GM06990 (cell line): ENCODE measurements at regions not wholly inside any gene's neighbourhood (a gene's known extent, or its start where the extent isn't known, plus 50 kb on each side); places are given as distances from the start of the nearest gene placed in this dataset.

Experiments used
- DNase-seq: peaks from one replicate; pipeline ENCODE4 v3.0.0-alpha.2; 2011; ENCODE audit not compliant: insufficient read length; ENCODE audit errors: extremely low read depth
- H3K27me3 ChIP-seq: replicated peaks from 2 replicates; pipeline ENCODE4 v1.6.0; 2011; ENCODE audit warnings: low read length; ENCODE audit not compliant: control insufficient read depth, insufficient read depth
- H3K36me3 ChIP-seq: 2 replicates; pipeline ENCODE4 v1.5.1; 2011; ENCODE audit warnings: low read length; ENCODE audit not compliant: control insufficient read depth, insufficient read depth
- H3K4me3 ChIP-seq: replicated peaks from 2 replicates; pipeline ENCODE4 v1.5.1; 2011; ENCODE audit warnings: low read depth, mild to moderate bottlenecking, control low read depth, low read length
- TF ChIP-seq, protein P1 (sequence below): IDR thresholded peaks from 2 replicates; pipeline ENCODE4 v1.5.1; 2011; ENCODE audit warnings: low read length, control low read depth, mild to moderate bottlenecking, inconsistent platforms; ENCODE audit not compliant: insufficient read depth, poor library complexity, severe bottlenecking

- H3K4me3 ChIP-seq = no peak overlapping the region
- TF ChIP-seq, protein P1, sequence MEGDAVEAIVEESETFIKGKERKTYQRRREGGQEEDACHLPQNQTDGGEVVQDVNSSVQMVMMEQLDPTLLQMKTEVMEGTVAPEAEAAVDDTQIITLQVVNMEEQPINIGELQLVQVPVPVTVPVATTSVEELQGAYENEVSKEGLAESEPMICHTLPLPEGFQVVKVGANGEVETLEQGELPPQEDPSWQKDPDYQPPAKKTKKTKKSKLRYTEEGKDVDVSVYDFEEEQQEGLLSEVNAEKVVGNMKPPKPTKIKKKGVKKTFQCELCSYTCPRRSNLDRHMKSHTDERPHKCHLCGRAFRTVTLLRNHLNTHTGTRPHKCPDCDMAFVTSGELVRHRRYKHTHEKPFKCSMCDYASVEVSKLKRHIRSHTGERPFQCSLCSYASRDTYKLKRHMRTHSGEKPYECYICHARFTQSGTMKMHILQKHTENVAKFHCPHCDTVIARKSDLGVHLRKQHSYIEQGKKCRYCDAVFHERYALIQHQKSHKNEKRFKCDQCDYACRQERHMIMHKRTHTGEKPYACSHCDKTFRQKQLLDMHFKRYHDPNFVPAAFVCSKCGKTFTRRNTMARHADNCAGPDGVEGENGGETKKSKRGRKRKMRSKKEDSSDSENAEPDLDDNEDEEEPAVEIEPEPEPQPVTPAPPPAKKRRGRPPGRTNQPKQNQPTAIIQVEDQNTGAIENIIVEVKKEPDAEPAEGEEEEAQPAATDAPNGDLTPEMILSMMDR = no peak
- no peak for DNase-seq
- H3K27me3 ChIP-seq = no peaks in the 10 kb centered on the region
- H3K36me3 ChIP-seq = no peaks in the 10 kb centered on the region
Measured at GRCh38 chr7:18395868-18396267, 99.7 kb upstream of the HDAC9 start.

DNA sequence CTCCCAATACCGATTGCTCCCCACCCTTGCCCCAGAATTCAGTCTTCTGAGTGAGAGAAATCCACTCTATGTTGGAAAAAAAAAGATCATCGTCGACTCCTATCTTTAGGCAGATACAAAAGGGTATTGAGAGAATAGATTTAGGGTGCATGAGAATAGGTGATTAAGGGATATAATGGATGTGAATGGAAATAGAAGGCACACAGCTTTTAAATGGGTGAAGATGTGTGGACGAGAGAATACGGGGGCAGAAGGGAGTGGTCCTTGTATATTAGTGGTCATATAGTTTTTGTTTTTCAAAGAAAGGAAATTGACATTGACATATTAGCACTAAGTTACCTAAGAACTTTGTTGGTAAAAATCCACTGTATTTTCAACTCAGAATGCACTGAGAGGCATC, 98.6 kb upstream of the HDAC9 start:
- TF ChIP-seq, protein P1 = no peak
- no peak for DNase-seq

GRCh38 chr7:18399436-18400235, 95.9 kb upstream of the HDAC9 start:
- H3K27me3 ChIP-seq = no peaks in the 10 kb centered on the region
- TF ChIP-seq, protein P1 = no peak
- H3K4me3 ChIP-seq = no peak overlapping the region
- no peak for DNase-seq
- H3K36me3 ChIP-seq = no peaks in the 10 kb centered on the region

More for the DNA sequence above, 98.6 kb upstream of the HDAC9 start:
- Histone ChIP-seq H3K27me3 (no peaks in the 10 kb centered on the region), H3K36me3 (no peaks in the 10 kb centered on the region), H3K4me3 (no peak overlapping the region)

DNA sequence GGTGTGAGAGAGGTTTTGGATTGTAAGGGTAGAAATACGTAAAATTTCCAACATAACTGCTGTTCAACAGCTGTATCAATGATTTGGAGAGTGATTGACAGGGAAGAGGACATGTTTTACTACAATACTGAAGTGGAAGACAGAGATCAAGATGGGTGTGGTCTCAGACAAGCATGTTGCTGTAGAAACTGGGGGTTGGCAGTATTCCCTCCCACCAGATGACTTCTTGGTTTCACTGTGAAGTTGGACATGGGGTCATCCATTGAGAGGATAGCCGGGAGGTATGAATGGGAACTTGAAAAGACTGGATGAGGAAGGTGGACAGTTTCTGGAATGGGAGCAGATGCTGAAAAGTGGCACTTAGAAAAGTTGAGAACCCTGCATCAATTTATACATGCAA, 95.3 kb upstream of the HDAC9 start:
- Histone ChIP-seq H3K27me3 (no peaks in the 10 kb centered on the region), H3K4me3 (no peak overlapping the region), H3K36me3 (no peaks in the 10 kb centered on the region)
- TF ChIP-seq, protein P1 = no peak
- DNase-seq = no peak

DNA sequence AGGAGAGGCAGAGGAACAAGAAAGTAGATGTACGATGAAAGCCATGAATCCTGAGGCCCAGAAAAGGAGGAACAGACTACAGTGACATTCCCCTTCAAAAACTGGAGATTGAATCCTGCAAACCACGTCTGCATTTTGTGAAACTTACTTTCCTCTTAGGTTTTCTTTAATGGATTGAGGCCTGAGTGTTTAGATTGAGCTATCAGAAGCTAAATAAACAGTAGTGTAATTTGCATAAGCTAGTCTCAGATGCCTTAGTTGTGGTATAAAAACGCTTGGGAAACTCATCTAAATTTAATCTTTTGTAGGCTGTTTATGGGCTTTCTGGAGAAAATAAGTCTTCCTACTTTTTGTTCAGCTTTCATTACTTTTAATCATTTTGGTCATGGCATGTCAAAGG, 94.8 kb upstream of the HDAC9 start:
- H3K27me3 ChIP-seq = no peaks in the 10 kb centered on the region
- TF ChIP-seq, protein P1 = no peak
- DNase-seq = no peak
- H3K36me3 ChIP-seq = no peaks in the 10 kb centered on the region
- H3K4me3 ChIP-seq = no peak overlapping the region
